ENCODE measurements at regions not wholly inside any gene's neighbourhood (a gene's known extent, or its start where the extent isn't known, plus 50 kb on each side); places are given as distances from the start of the nearest gene placed in this dataset.

GRCh38 chr14:100638211-100638855, 51.1 kb upstream of the BEGAIN start:
- no peak for DNase-seq

- DNase-seq = no peak
Measured at GRCh38 chr14:100639280-100639679, 52.1 kb upstream of the BEGAIN start.

- peak; percentile 41 for DNase-seq
Measured at GRCh38 chr14:100640471-100641273, 53.5 kb upstream of the BEGAIN start.

GRCh38 chr14:100641274-100641860, 54.1 kb upstream of the BEGAIN start:
- DNase-seq = no peak

- no peak for DNase-seq
Measured at GRCh38 chr14:100643426-100643825, 56.2 kb upstream of the BEGAIN start.

GRCh38 chr14:100644383-100644782, 57.2 kb upstream of the BEGAIN start:
- DNase-seq = no peak

GRCh38 chr14:100644784-100645183, 57.6 kb upstream of the BEGAIN start:
- no peak for DNase-seq

GRCh38 chr14:100645196-100645981, 58.2 kb upstream of the BEGAIN start:
- peak; percentile 81 for DNase-seq

- DNase-seq = no peak
Measured at GRCh38 chr14:100645982-100646314, 58.7 kb upstream of the BEGAIN start.

- DNase-seq = no peak
Measured at GRCh38 chr14:100648474-100649172, 61.4 kb upstream of the BEGAIN start.

GRCh38 chr14:100649173-100649519, 61.9 kb upstream of the BEGAIN start:
- no peak for DNase-seq

- DNase-seq = no peak
Measured at GRCh38 chr14:100651999-100652508, 64.8 kb upstream of the BEGAIN start.

- no peak for DNase-seq
Measured at GRCh38 chr14:100652744-100653143, 65.5 kb upstream of the BEGAIN start.

GRCh38 chr14:100653409-100653808, 66.2 kb upstream of the BEGAIN start:
- DNase-seq = peak; percentile 12

GRCh38 chr14:100654025-100654813, 67.0 kb upstream of the BEGAIN start:
- no peak for DNase-seq

GRCh38 chr14:100654814-100655740, 67.9 kb upstream of the BEGAIN start:
- DNase-seq = peak; percentile 23

GRCh38 chr14:100655741-100656085, 68.5 kb upstream of the BEGAIN start:
- no peak for DNase-seq

GRCh38 chr14:100656996-100657395, 69.7 kb upstream of the DLK1 start:
- DNase-seq = no peak

- DNase-seq = no peak
Measured at GRCh38 chr14:100657780-100658179, 68.9 kb upstream of the DLK1 start.

- no peak for DNase-seq
Measured at GRCh38 chr14:100658181-100658886, 68.4 kb upstream of the DLK1 start.

All from activated T-cell treated with anti-CD3 and anti-CD28 coated beads for 4 hours (primary cell).